ENCODE measurements at regions not wholly inside any gene's neighbourhood (a gene's known extent, or its start where the extent isn't known, plus 50 kb on each side); places are given as distances from the start of the nearest gene placed in this dataset.

DNA sequence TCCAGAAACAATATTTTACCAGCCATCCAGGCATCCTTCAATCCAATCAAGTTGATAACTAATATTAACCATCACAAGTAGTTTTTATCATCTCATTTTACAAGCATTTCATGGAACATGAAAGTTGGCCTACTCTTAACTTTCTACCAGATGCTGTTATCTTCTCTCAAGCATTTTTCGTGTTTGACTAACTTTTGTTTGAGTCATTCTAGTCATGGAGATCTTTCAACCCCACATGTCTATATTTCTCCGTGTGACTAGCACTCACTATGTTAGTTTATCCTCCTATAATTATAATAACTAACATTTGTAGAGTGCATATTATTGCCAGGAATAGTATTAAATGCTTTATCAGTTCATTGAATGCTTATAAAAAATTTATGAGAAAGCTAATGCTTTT is 307.0 kb upstream of the CWC22 start:
- H3F3A ChIP-seq (ENCODE audit: insufficient read depth) = peaks cover 4% of the 10 kb centered on the region; the same call in 1 of the 2 replicates
- DNase-seq = peak; percentile 63
- H3K4me2 ChIP-seq (ENCODE audit: unreplicated experiment) = no peak overlapping the region
- H3K27ac ChIP-seq = no peak overlapping the region
- peaks cover 4% of the 10 kb centered on the region for H3K4me1 ChIP-seq (ENCODE audit: insufficient read depth)
- no peaks in the 10 kb centered on the region for H4K20me1 ChIP-seq (ENCODE audit: insufficient read depth)
- no peak overlapping the region for H3K9ac ChIP-seq
- no peaks in the 10 kb centered on the region for H3K9me3 ChIP-seq (ENCODE audit: low read depth)
- 57% methylated on average over 2 of the region's 2 CpGs for WGBS, 2 experiments (ENCODE audit: low coverage in 1 of 2, low lambda C conversion rate in 2 of 2, missing lambda C conversion rate in 2 of 2)
- no peaks in the 10 kb centered on the region for H3K36me3 ChIP-seq (ENCODE audit: low read depth)
- no peak overlapping the region for H3K4me3 ChIP-seq
- no peak overlapping the region for H2AFZ ChIP-seq
- H3K79me2 ChIP-seq (ENCODE audit: insufficient read depth) = no peaks in the 10 kb centered on the region
- H3K9me2 ChIP-seq (ENCODE audit: insufficient read depth) = no peaks in the 10 kb centered on the region
- H3K27me3 ChIP-seq (replicated peaks; ENCODE audit: insufficient read depth) = no peaks in the 10 kb centered on the region
- in situ Hi-C loops (cut with MboI) = no loop called here
- TF ChIP-seq EZH2phosphoT487 (IDR thresholded peaks at IDR 0.05; ENCODE audit: insufficient read depth, low read depth) (no peak), EZH2 (IDR thresholded peaks at IDR 0.05; ENCODE audit: insufficient read depth, poor library complexity, severe bottlenecking) (no peak)

- Histone ChIP-seq H3K27ac (no peak overlapping the region), H3K9ac (no peak overlapping the region), H4K20me1 (ENCODE audit: insufficient read depth) (no peaks in the 10 kb centered on the region), H2AFZ (no peak overlapping the region), H3K79me2 (ENCODE audit: insufficient read depth) (no peaks in the 10 kb centered on the region), H3K9me3 (ENCODE audit: low read depth) (no peaks in the 10 kb centered on the region), H3K36me3 (ENCODE audit: low read depth) (no peaks in the 10 kb centered on the region), H3K27me3 (replicated peaks; ENCODE audit: insufficient read depth) (no peaks in the 10 kb centered on the region), H3K9me2 (ENCODE audit: insufficient read depth) (no peaks in the 10 kb centered on the region), H3K4me3 (no peak overlapping the region), H3K4me1 (ENCODE audit: insufficient read depth) (peaks cover 4% of the 10 kb centered on the region), H3F3A (ENCODE audit: insufficient read depth) (peaks cover 4% of the 10 kb centered on the region; the same call in 1 of the 2 replicates), H3K4me2 (ENCODE audit: unreplicated experiment) (no peak overlapping the region)
- in situ Hi-C loops (cut with MboI) = no loop called here
- no peak for DNase-seq
- TF ChIP-seq EZH2 (IDR thresholded peaks at IDR 0.05; ENCODE audit: insufficient read depth, poor library complexity, severe bottlenecking) (no peak), EZH2phosphoT487 (IDR thresholded peaks at IDR 0.05; ENCODE audit: insufficient read depth, low read depth) (no peak)
Measured at GRCh38 chr2:180312542-180312941, 305.4 kb upstream of the CWC22 start.

DNA sequence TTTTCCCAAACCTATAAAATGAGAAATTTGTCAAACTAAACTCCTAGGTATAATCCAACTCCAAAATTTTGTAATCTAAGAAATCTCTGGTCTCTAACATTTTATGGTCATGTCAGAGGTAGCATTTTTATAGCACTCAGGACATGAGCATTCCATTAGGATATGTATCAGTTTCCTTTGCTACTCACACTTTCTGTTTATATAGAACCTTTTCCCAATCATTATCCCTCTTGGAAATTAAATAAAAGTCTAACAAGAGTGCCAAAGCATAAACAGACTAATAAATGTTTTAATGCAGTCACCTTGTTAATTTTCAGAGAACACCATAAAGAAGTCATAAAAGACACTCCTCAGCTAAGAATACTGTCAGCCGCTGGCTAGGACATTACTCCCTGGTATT is 300.0 kb upstream of the CWC22 start:
- H3K27me3 ChIP-seq (replicated peaks; ENCODE audit: insufficient read depth) = no peaks in the 10 kb centered on the region

DNA sequence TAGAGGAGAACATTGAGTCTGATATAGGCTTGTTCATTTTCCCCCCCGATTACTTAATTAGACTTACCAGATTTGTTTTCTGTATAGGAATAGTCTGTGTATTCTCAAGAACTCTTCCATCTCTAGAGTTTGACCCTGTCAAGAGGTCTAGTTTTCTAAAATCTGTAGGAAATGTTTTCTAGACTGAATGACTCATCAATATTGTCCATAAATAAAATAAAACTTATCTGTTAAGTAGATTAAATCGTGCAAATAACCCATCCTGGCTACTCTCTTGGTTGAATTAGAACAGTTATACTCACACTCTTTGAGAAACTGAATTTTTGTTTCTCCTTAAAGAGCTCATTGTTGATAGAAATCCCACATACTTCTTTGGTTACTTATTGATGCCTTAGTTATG is 299.2 kb upstream of the CWC22 start:
- Histone ChIP-seq H3K4me2 (ENCODE audit: unreplicated experiment) (no peak overlapping the region), H3F3A (ENCODE audit: insufficient read depth) (no peaks in the 10 kb centered on the region), H3K79me2 (ENCODE audit: insufficient read depth) (no peaks in the 10 kb centered on the region), H4K20me1 (ENCODE audit: insufficient read depth) (no peaks in the 10 kb centered on the region), H3K4me3 (no peak overlapping the region), H3K36me3 (ENCODE audit: low read depth) (no peaks in the 10 kb centered on the region), H3K27ac (no peak overlapping the region), H3K9me2 (ENCODE audit: insufficient read depth) (no peaks in the 10 kb centered on the region), H2AFZ (no peak overlapping the region), H3K4me1 (ENCODE audit: insufficient read depth) (no peaks in the 10 kb centered on the region), H3K27me3 (replicated peaks; ENCODE audit: insufficient read depth) (no peaks in the 10 kb centered on the region), H3K9ac (no peak overlapping the region), H3K9me3 (ENCODE audit: low read depth) (no peaks in the 10 kb centered on the region)
- TF ChIP-seq EZH2 (IDR thresholded peaks at IDR 0.05; ENCODE audit: insufficient read depth, poor library complexity, severe bottlenecking) (no peak), EZH2phosphoT487 (IDR thresholded peaks at IDR 0.05; ENCODE audit: insufficient read depth, low read depth) (no peak)
- in situ Hi-C loops (cut with MboI) = no loop called here
- no peak for DNase-seq
- 69 to 75% methylated on average over 2 of the region's 2 CpGs for WGBS, 2 experiments (ENCODE audit: low coverage in 1 of 2, low lambda C conversion rate in 2 of 2, missing lambda C conversion rate in 2 of 2)

More for the DNA sequence above, 300.0 kb upstream of the CWC22 start:
- Histone ChIP-seq H2AFZ (no peak overlapping the region), H3K79me2 (ENCODE audit: insufficient read depth) (no peaks in the 10 kb centered on the region), H3K4me2 (ENCODE audit: unreplicated experiment) (no peak overlapping the region), H3F3A (ENCODE audit: insufficient read depth) (no peaks in the 10 kb centered on the region), H3K4me1 (ENCODE audit: insufficient read depth) (no peaks in the 10 kb centered on the region), H3K36me3 (ENCODE audit: low read depth) (no peaks in the 10 kb centered on the region), H3K9ac (no peak overlapping the region), H3K9me2 (ENCODE audit: insufficient read depth) (no peaks in the 10 kb centered on the region), H3K4me3 (no peak overlapping the region), H4K20me1 (ENCODE audit: insufficient read depth) (no peaks in the 10 kb centered on the region), H3K27ac (no peak overlapping the region), H3K9me3 (ENCODE audit: low read depth) (no peaks in the 10 kb centered on the region)
- DNase-seq = no peak
- WGBS, 2 experiments (ENCODE audit: low coverage in 1 of 2, low lambda C conversion rate in 2 of 2, missing lambda C conversion rate in 2 of 2) = 100% methylated on average over 1 of the region's 1 CpG
- in situ Hi-C loops (cut with MboI) = no loop called here
- TF ChIP-seq EZH2phosphoT487 (IDR thresholded peaks at IDR 0.05; ENCODE audit: insufficient read depth, low read depth) (no peak), EZH2 (IDR thresholded peaks at IDR 0.05; ENCODE audit: insufficient read depth, poor library complexity, severe bottlenecking) (no peak)
